ENCODE measurements at regions not wholly inside any gene's neighbourhood (a gene's known extent, or its start where the extent isn't known, plus 50 kb on each side); places are given as distances from the start of the nearest gene placed in this dataset.

- H3K4me3 ChIP-seq: no peak overlapping the region
- H3K27me3 ChIP-seq (ENCODE audit: insufficient read depth, low read depth): no peaks in the 10 kb centered on the region
- no TSS peak for BruUV-seq (replicated peaks)
- H3K9me2 ChIP-seq (ENCODE audit: insufficient read depth): no peaks in the 10 kb centered on the region
- ChIA-PET CTCF (no interaction called here), POLR2A (ENCODE audit: unreplicated experiment) (no interaction called here)
- H3K9me3 ChIP-seq (ENCODE audit: insufficient read depth, low read depth): no peaks in the 10 kb centered on the region
- DNase-seq: peak; percentile 2 to 56
- H3F3A ChIP-seq (ENCODE audit: insufficient read depth, low read depth): no peaks in the 10 kb centered on the region
- H3K4me2 ChIP-seq: peak overlapping the region; percentile 27
- H2AFZ ChIP-seq: no peak overlapping the region
- H3K36me3 ChIP-seq (ENCODE audit: low read depth): no peaks in the 10 kb centered on the region
- H3K79me2 ChIP-seq (ENCODE audit: low read depth): no peaks in the 10 kb centered on the region
- intact Hi-C loops (cut with micrococcal nuclease; ENCODE audit: unreplicated experiment): no loop called here
- H3K4me1 ChIP-seq (replicated peaks; ENCODE audit: insufficient read depth): peaks cover 13% of the 10 kb centered on the region; the same call in 1 of the 2 replicates
- no peak for TF ChIP-seq EZH2 (IDR thresholded peaks at IDR 0.05; ENCODE audit: low read depth)
- no peak for TF ChIP-seq CTCF (conservative IDR thresholded peaks at IDR 0.05)
- peak overlapping the region; percentile 48 for H3K27ac ChIP-seq
- H4K20me1 ChIP-seq (ENCODE audit: insufficient read depth): no peaks in the 10 kb centered on the region
These were observed 138.8 kb upstream of the DCAF8L1 start for GRCh38 chrX:28120072-28120471.

GRCh38 chrX:28108186-28108945, 127.1 kb upstream of the DCAF8L1 start:
- Histone ChIP-seq H3K4me1 (replicated peaks; ENCODE audit: insufficient read depth) (no peaks in the 10 kb centered on the region), H3K79me2 (ENCODE audit: low read depth) (no peaks in the 10 kb centered on the region), H2AFZ (no peak overlapping the region), H3K9me3 (ENCODE audit: insufficient read depth, low read depth) (no peaks in the 10 kb centered on the region), H3K4me3 (no peak overlapping the region), H4K20me1 (ENCODE audit: insufficient read depth) (no peaks in the 10 kb centered on the region), H3K4me2 (no peak overlapping the region), H3K9me2 (ENCODE audit: insufficient read depth) (no peaks in the 10 kb centered on the region), H3K27ac (no peak overlapping the region), H3K36me3 (ENCODE audit: low read depth) (no peaks in the 10 kb centered on the region), H3K27me3 (ENCODE audit: insufficient read depth, low read depth) (no peaks in the 10 kb centered on the region), H3F3A (ENCODE audit: insufficient read depth, low read depth) (no peaks in the 10 kb centered on the region)
- POLR2A ChIA-PET (ENCODE audit: unreplicated experiment): no interaction called here
- DNase-seq: no peak
- intact Hi-C loops (cut with micrococcal nuclease; ENCODE audit: unreplicated experiment): no loop called here
- TF ChIP-seq EZH2 (IDR thresholded peaks at IDR 0.05; ENCODE audit: low read depth): no peak
- no peak for TF ChIP-seq CTCF (conservative IDR thresholded peaks at IDR 0.05)
- BruUV-seq (replicated peaks): no TSS peak
- CTCF ChIA-PET: no interaction called here

- no peak for TF ChIP-seq CTCF (conservative IDR thresholded peaks at IDR 0.05)
- no peak for TF ChIP-seq EZH2 (IDR thresholded peaks at IDR 0.05; ENCODE audit: low read depth)
- no peaks in the 10 kb centered on the region for H3K4me1 ChIP-seq (replicated peaks; ENCODE audit: insufficient read depth)
- H3K9me2 ChIP-seq (ENCODE audit: insufficient read depth): no peaks in the 10 kb centered on the region
- H3K27ac ChIP-seq: no peak overlapping the region
- ChIA-PET POLR2A (ENCODE audit: unreplicated experiment) (no interaction called here), CTCF (no interaction called here)
- H3F3A ChIP-seq (ENCODE audit: insufficient read depth, low read depth): no peaks in the 10 kb centered on the region
- intact Hi-C loops (cut with micrococcal nuclease; ENCODE audit: unreplicated experiment): no loop called here
- H4K20me1 ChIP-seq (ENCODE audit: insufficient read depth): no peaks in the 10 kb centered on the region
- H3K9me3 ChIP-seq (ENCODE audit: insufficient read depth, low read depth): no peaks in the 10 kb centered on the region
- no peaks in the 10 kb centered on the region for H3K79me2 ChIP-seq (ENCODE audit: low read depth)
- H3K4me2 ChIP-seq: no peak overlapping the region
- no peaks in the 10 kb centered on the region for H3K27me3 ChIP-seq (ENCODE audit: insufficient read depth, low read depth)
- no peaks in the 10 kb centered on the region for H3K36me3 ChIP-seq (ENCODE audit: low read depth)
- H3K4me3 ChIP-seq: no peak overlapping the region
- no peak for DNase-seq
- H2AFZ ChIP-seq: no peak overlapping the region
- no TSS peak for BruUV-seq (replicated peaks)
These were observed 117.9 kb upstream of the DCAF8L1 start for GRCh38 chrX:28099166-28099565.

All from PC-9 (cell line).